ENCODE measurements at regions not wholly inside any gene's neighbourhood (a gene's known extent, or its start where the extent isn't known, plus 50 kb on each side); places are given as distances from the start of the nearest gene placed in this dataset.
"Not testable (repeated sequence)": the region's sequence is repeated elsewhere in the genome, so short reads cannot be mapped to it uniquely, and the experiment has no call there.

DNA sequence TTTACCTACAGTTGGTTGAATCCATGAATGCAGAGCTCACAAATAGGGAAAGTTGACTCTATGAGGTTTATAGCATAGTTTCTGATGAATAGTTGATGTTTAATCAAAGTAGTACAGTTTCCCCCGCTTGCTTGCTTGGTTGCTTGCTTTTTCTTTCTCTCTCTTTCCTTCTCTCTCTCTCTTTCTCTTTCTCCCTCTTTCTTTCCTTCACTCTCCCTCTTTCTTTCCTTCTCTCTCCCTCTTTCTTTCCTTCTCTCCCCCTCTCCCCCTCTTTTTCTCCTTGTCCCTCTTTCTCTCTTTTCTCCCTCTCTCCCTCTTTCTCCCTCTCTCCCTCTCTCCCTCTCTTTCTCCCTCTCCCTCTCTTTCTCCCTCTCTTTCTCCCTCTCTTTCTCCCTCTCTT is 999.9 kb upstream of the CELF4 start:
- DNase-seq: no peak

DNA sequence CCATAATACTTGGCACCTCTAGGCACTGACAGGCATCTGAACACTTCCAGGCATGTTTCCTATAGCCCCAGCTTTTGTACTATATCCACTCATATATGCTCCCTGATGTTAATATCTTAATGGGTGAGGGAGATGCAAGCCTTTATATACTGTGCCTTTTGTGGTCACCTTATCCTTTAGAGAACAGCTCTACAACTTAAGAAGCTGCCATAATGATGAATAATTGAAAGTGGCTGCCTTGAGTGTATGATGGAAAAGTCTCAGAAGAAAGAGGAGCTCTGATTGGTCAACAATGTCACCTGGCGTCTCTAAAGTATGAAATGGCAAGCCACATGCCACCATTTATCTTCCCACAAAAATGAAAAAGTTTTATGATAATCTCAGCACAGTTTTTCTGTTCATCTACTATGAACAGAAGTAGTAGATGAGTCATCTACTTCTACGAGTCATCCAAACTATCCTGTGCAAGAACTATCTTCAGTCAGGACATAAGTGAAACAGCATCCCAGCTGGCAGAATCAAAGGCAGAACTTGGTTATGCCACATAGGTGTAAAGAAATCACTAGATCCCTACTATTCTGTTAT is 997.9 kb upstream of the CELF4 start:
- no peak for DNase-seq

DNA sequence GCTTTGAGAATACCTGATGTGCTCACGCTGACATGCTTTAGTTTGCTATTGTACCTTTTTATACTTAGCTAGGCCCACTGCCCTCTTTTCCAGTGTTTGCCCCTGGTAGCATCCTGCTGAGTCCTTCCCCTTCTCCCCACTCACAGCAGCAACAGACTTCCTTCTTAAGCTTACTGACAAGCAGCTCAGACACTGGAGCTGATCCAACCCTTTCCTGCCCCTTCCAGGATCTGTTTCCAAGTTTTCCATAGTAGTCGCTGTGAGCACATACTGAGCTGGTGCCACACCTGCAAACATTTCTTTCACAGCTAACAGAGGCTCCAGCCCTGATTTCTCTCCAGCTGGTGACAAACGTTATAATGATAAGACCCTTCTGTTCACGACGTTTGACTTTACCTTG is 991.4 kb upstream of the CELF4 start:
- DNase-seq: no peak

DNA sequence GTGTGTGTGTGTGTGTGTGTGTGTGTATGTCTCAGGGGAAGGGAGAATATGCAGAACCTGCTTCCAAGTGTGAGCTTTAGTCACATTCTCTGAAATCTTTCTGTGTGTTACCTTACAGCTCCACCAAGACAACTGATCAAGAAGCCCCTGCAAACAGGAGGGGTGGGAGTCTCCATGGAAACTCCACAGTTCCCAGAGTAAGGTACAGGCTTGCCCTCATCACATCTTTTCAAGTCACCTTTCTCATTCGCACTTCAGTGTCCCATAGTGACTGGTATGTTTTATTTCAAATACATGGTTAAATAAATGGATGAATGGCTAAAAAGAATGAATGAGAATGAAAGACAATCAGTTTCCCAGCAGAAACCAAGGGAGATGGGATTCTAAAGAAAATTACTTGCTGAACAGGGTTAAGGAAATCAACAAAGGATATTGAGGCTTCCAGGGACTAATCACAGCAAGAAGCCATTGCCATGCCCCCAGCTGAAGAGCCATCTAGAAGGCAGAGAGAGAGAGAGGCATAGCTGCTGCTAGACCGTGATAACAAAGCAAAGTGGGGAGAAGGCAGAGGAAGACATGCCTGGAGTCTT is 987.2 kb upstream of the CELF4 start:
- no peak for DNase-seq

DNA sequence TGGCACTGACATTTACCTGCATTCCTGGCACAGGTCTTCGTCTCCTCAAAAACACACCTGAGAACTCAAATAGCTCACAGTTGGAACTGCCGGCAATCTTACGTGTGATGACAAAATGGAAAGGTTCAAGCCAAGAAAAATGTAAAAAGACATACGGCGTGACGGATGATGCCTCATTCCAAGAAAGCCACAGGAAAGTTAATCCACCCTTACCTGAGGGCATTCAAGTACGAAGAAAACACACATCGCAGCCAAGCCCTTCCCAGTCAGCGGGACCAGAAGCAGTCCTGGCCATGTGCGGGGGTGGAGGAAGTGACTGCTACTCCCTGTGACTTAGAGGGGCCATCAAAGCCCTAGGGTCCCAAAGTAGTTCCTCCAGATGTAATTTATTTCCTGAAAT is 986.3 kb upstream of the CELF4 start:
- DNase-seq: no peak

DNA sequence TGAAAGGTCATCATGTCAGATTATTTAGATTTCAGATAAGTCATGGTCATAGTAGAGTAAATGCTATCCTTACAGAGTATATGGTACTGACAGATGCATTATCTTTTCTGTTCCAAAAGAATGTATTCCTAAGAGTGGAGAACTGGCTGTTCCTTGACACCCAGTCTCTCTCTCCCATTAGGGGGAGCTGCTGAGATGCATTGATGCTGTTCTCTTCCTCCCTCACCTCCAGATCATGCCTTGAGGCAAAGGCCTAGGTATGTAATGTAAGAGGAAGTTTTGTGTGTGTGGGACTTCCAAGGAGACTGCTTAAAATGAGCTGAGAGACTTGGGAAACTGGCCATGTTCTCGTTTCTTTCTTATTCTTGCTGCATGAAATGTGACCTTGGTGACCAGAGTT is 979.5 kb upstream of the CELF4 start:
- no peak for DNase-seq

DNA sequence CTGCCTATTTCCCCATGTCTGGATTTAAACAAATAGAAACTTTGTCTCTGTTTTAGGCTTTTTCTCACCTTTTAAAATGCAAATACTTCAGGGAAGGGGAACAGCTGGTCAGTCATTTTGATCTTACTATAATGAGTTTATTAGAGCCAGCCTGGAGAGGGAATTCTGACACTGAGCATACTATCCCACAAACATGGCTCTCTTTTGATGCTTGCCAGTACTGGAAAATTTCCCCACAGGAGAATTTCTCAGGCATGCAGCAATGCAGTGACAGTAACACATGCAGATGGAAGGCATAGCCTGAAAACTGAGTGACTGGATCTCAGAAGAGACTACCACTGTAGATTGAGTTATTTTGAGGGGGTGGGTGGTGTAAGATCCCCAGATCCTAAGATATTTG is 974.3 kb upstream of the CELF4 start:
- no peak for DNase-seq

DNA sequence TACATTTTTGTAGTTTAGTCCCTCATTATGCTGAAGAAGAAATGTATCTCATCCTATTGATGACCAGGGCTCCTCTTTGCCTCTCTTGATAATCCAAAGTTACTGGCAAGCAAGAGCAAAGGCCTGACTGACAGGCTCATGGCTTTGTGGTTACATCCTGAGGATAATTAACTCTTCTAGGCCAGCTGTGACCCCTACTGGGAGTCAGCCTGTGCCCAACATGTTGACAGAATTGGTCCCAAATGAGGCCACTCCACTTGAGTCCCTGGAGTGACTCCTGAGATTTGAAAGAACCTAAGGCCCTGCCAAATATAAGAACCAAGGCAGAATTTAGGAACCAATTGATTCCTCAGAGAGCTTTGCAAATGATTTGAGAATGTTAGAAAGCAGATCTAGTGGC is 973.8 kb upstream of the CELF4 start:
- no peak for DNase-seq

DNA sequence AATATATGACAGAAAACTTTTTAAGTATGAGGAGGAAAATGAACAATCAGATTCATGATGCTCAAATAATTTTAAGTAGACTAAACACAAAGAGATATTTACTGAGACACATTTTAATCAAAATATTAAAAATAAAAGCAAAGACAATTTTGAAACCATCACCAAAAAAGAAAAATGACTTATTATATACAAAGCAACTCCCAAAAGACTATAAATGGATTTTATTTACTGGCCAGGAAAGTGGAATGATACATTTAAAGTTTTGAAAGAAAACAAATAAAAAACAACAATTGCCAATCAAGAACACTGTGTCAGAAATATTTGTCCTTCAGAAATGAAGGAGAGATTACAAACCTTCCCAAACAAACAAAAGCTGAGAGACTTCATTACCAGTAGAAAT is 968.5 kb upstream of the CELF4 start:
- no peak for DNase-seq

DNA sequence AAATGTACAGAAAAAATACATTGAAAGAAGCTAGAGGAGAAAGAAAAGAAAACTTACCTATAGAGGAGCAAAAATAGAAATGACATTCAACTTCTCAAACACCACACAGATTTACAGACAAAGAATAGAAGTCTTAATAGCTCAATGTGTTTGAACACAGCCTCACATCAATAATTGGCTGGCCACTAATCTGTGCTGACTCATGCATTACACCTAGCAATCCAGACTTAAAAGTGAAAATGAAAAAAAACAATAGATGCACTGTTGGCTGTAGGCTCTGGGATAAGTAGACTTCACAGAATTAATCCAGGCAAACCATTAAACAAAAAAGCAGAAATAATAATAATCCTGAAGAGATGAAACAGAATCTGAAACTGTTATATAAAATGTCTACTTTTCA is 961.3 kb upstream of the CELF4 start:
- DNase-seq: no peak

DNA sequence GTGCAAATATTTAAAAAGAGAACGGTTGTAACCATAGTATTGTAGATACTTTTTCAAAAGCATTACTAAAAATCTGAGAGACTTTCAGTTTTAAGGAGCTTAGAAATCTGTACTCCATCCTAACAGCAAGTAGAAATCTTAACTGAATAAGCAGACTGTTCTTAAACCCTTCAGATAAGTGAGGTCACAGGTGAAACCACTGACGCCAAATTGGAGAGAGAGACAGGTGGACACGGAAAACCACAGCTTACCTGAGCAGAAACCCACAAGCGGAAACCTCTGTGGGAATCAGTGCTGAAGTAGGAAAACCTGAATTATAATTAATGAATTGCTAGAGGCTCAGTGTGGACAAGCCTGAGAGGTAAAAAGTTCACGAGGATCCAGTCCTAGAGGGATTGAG is 959.4 kb upstream of the CELF4 start:
- no peak for DNase-seq

DNA sequence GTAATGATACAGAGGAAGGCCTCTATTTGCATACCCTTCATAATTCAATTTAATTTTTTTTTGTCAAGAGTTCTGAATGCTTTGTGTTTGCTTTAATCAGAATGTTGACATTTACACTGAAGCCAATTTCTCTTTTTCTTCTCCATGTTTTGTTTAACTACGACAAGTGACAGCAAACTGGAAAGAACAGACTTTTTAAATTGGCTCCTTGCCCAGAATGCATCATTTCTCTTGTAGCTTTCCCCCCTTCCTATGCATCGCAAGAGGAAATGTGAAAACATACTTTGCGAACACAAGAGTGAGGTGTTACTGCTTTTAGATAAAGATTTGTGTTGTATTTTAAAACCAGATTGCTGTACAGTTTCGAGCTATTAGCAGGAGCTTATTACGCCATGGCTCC is 955.2 kb upstream of the CELF4 start:
- peak; percentile 22 for DNase-seq

DNA sequence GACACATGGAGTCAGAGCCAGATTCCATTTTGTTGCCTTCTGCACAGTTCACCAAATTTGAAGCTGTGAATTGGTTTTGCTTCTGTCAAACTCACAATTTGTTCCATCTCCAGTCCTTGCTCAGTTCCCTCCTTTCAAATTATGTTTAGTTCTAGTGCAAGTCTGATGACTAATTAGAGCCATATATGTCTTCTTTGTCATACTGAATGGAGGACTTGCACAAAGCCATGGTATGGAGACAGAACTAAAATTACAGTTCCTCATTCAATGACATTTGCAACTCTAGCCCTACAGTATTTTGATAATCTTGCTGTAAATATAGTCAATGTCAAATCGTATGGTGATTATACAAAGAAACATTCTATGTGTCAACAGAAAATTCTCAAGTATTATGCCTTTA is 936.9 kb upstream of the CELF4 start:
- DNase-seq: no peak

DNA sequence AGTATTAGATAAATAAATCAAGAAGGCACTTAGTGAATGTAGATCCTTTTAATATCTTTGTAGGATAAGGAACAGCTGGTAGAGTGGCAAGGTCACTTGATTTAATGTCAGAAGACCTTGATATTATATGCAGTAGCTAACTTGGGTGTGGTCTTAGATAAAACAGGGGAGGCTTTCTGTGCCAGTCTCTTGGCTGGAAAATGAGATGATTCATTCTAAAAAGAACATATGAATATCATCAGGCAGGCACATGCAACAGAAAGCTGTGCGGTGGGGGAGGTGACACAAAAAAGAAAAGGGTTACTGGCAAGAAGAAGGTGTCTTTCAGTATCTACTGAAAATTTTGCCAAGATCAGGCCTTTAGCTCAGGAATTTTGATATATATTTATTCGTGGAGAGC is 931.7 kb upstream of the CELF4 start:
- DNase-seq: no peak

DNA sequence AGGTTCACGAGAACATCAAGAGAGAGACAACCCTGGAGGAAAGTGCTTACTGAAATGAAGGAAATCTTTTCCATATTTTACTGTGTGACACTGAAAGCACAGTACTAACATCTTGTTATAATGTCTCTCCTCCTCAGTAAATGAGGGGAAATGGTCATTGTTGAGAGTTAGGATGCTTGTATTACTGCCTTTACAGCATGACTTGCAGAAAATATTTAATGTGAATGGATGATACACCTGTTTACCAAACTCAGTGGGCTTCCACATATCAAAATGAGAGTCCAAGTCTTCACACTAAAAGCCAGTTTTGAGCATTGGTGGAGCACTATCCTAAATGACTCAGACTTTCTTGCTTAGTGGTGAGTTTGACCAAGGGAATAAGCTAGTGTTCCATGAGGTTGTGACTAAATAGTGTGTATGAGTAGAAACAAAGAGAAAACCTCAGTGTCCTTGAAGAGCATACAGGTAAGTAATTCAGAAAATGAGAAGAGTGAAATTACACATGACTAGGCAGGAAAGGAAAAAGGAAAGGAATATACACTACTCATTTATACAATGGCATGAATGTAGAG is 930.7 kb upstream of the CELF4 start:
- DNase-seq: no peak

DNA sequence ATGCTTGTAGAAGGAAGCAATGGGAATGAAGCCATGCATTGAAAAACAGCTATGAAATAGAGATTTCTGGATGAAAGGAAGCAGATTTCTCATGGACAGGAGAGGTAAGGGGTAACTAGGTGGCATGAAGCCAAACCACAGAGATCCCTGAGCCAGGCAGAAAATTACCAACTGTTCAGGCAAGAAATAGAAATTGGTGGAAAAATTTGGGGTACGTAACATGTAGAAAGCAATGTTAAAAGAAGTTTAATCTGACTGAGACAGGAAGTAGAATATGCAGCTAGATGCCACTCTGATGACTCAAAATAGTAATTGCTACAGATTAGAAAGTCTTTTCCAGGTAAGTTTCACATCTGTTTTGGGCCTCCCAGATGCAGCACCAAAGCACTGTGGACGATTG is 928.5 kb upstream of the CELF4 start:
- no peak for DNase-seq

DNA sequence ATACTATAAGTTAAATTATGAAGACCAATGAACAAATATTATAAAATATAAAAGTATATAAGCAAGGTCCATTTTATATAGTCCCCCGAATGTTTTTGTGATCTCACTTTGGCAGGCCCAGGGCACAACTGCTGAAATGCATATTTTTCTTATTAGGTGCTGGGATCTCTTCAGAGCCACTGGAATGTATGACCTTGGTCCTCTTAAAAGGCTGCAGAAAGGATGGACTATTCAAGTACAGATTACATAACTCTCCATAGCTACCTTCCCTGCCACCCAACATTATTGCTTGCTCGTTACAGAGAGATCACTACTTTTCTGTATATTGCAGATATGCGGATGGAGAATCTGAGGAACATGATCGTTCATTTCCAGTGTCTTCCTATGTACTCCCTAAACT is 925.6 kb upstream of the CELF4 start:
- no peak for DNase-seq

DNA sequence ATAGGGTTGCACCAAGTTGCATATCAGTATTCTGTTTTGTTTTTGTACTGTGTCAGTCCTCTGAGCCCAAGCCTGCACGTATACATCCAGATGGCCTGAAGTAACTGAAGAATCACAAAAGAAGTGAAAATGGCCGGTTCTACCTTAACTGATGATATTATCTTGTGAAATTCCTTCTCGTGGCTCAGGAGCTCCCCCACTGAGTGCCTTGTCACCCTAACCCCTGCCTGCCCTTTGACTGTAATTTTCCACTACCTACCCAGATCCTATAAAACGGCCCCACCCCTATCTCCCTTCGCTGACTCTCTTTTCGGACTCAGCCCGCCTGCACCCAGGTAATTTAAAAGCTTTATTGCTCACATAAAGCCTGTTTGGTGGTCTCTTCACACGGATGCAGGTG is 924.1 kb upstream of the CELF4 start:
- DNase-seq: not testable (repeated sequence)

DNA sequence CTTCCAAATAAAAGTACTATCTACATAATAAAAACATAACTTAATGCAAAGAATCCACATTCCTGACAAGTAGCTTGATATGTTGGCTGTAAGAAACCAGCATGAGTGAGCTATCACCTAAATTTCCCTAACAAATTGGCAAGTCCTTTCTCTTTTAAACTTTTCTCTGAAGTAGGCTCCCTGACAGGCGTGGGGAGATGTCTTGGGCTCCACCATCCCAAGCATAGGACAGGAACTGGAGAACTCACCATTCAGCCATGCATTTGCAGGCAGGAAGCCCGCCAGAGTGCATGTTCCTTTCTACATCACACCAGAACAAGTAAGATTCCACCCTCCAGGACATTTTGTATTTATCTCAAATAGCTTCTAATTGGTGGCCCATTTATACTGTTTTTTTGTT is 921.9 kb upstream of the CELF4 start:
- DNase-seq: no peak

DNA sequence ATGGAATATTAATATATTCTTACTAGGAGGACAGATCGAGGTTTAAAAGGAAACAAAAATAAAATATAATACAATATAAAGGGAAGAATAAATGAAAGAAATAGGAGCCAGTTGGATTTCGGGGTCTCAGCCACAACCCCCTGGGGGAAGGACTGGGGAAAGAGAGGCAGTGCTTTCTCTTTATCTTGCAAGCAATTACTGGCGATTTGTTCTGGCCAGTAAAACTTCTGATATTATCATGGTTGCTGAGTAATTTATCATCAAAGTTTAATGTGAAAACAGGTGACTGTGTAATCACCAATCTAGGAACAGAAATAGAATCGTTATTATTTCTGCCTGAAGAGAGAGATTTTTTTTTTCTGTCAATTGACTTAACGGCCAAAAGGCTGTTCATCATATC is 917.7 kb upstream of the CELF4 start:
- DNase-seq: no peak

DNA sequence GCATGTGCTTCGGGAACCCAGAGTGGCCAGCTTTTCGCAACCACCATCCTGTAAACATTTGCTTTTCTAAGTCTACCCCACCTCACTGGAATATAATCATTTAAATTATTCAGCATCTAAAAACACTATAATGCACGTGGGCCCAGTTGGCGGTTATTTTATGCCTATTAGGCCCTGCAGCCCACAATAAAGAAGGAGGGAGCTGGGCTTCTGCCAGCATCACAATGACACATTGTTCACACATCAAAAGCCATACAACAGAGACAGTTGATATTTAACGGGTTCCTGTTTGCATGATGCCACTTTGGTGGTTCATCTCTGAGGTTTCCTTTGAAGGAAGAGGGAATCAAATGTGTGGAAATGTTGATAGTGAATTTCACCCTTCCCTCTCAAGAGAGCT is 916.0 kb upstream of the CELF4 start:
- no peak for DNase-seq

DNA sequence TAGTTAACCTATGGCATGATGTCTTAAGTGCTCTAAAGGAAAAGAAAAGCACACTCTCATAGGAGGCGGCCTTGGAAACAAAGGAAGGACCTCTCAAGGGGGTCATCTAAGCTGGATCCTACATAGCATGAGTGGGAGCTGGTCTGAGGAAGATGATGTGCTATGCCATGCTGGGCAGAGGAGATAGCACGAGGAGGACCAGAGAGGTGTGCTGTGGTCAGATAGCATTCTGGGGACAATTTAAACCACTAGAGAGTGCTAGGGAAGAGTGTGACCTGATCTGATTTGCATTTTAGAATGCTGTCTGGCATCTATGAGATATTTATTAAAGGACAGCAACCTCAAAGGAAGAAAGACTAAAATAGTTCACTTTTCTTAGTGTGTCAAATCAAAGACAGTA is 910.1 kb upstream of the CELF4 start:
- DNase-seq: no peak

DNA sequence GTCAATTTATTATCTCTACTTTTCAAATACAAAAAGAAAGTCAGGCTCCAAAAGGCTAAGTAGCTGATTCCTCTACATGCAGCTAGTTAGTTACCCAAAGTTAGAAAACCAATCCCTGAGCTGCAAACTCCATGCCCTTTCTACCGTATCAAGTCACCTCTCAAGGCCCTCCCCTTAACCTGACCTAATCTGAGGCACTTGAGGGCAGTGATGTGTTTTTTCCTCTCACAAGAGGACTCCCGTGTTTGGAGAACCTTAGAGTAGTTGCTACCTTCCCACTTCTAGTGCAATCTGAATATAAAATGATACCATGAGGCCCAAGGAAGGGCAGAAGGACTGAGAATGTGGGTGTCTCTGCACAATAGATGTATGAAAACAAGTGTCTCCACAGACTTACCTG is 907.9 kb upstream of the CELF4 start:
- no peak for DNase-seq

DNA sequence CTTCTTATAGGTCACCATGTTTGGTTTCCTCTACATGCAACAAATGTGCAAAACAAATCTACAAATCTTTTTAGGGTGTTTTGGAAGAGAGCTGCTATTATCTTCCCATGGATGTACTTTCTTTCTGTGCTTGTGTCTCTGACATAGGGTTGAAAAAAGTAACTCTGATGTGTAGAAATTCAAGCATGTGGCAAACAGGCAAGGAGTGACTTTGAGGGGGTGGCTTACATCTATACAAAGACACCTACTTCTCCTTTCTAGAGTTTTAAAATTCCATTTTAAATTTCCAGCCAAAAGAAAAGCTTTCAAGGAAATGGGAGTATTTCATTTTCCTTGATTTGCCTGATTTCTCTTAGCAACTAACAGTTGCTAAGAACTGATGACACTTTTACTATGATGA is 904.8 kb upstream of the CELF4 start:
- DNase-seq: no peak

DNA sequence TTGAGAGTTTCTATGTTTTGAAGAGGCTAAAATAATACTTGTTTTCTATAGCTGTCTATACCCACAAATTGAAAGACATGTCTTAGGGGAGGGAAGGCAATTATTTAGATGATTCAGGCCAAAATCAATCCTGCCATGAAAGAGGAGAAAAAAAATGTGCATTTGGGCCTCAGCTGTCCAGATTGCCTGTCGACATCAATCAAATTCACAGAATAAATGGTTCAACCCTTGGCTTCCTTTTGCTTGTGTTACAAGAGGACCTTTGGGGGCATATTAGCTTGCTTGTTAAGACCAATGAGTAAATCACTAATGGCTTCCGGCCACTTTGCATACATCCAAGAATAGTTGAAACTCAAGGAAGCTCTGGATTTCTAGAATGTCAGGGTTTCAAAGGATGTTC is 900.8 kb upstream of the CELF4 start:
- DNase-seq: no peak
